ENCODE measurements at regions not wholly inside any gene's neighbourhood (a gene's known extent, or its start where the extent isn't known, plus 50 kb on each side); places are given as distances from the start of the nearest gene placed in this dataset.
A peak's percentile ranks its signal among the peaks of the same experiment; 100 is the strongest.

DNA sequence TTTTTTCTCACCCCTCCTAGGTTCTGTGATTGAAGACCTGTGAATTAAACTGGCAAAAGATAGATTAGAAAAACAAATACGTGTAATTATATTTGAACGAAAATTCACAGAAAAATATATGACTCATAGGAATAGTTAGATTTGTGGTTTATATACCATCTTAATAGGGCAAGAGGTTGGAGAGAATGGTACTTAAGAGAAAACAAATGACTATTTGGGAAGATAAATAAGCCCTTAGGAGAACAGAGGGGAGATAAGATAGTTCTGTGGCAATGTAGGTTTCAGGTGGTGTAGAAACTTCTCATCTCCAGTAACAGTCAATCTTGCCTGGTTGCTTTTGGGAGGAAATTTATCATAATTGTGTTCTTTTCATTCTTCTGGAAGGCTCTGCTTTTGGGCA, 122.0 kb downstream of the PRDM9 start:
- no peak overlapping the region for H3K27ac ChIP-seq
- intact Hi-C loops (cut with DNase I): no loop called here
- TF ChIP-seq, protein P1, sequence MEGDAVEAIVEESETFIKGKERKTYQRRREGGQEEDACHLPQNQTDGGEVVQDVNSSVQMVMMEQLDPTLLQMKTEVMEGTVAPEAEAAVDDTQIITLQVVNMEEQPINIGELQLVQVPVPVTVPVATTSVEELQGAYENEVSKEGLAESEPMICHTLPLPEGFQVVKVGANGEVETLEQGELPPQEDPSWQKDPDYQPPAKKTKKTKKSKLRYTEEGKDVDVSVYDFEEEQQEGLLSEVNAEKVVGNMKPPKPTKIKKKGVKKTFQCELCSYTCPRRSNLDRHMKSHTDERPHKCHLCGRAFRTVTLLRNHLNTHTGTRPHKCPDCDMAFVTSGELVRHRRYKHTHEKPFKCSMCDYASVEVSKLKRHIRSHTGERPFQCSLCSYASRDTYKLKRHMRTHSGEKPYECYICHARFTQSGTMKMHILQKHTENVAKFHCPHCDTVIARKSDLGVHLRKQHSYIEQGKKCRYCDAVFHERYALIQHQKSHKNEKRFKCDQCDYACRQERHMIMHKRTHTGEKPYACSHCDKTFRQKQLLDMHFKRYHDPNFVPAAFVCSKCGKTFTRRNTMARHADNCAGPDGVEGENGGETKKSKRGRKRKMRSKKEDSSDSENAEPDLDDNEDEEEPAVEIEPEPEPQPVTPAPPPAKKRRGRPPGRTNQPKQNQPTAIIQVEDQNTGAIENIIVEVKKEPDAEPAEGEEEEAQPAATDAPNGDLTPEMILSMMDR (IDR thresholded peaks at IDR 0.05): no peak
- no peaks in the 10 kb centered on the region for H3K4me1 ChIP-seq
- no peaks in the 10 kb centered on the region for H3K9me3 ChIP-seq
- ATAC-seq (no peak), DNase-seq (no peak)
- no peaks in the 10 kb centered on the region for H3K36me3 ChIP-seq (ENCODE audit: insufficient read depth in 1 of 2, low read depth in 1 of 2)
- no peaks in the 10 kb centered on the region for H3K27me3 ChIP-seq (ENCODE audit: insufficient read depth in 3 of 3, low read length in 2 of 3)
- H3K4me3 ChIP-seq: no peak overlapping the region
- 65 to 94% (median 91%) methylated on average over 2 of the region's 2 CpGs for WGBS, 3 donors

DNA sequence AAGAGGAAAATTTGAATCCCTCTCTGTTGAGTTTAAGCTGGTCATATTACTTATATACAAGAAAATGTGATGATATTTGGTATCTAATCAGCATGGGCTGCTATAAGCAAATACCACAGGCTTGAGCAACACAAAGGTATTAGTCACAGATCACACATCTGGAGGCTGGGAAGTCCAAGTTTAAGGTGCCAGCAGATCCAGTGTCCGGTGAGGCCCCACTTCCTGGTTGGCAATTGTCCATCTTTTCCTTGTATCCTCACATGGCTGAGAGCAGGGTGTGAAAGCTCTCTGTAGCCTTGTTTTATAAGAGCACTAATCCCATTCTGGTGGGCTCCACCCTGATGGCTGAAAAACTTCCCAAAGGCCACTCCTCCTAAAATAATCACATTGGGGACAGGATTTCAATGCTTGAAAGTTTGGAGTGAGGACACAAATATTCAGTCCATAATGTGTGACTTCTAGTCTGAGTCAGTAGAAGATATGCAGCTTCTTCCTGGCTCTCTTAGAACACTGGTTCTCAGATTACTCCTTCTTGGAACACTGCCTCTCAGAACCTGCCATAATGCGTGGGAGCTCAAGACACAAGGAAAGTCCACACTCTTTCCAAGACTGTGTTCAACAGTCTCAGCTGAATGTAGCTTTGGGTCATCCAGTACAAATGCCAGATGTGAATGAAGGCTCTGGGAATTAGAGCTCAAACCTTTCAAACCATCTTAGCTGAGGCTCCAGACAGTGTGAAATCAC, 124.1 kb downstream of the PRDM9 start:
- H3K27ac ChIP-seq: no peak overlapping the region
- intact Hi-C loops (cut with DNase I): no loop called here
- TF ChIP-seq, protein P1 (IDR thresholded peaks at IDR 0.05): no peak
- no peaks in the 10 kb centered on the region for H3K27me3 ChIP-seq (ENCODE audit: insufficient read depth in 3 of 3, low read length in 2 of 3)
- DNase-seq (no peak), ATAC-seq (peak; percentile 36 to 81 (median 69))
- no peaks in the 10 kb centered on the region for H3K4me1 ChIP-seq
- H3K4me3 ChIP-seq: no peak overlapping the region
- no peaks in the 10 kb centered on the region for H3K9me3 ChIP-seq
- H3K36me3 ChIP-seq (ENCODE audit: insufficient read depth in 1 of 2, low read depth in 1 of 2): no peaks in the 10 kb centered on the region
- WGBS, 3 donors: 22 to 26% (median 23%) methylated on average over 2 of the region's 2 CpGs

DNA sequence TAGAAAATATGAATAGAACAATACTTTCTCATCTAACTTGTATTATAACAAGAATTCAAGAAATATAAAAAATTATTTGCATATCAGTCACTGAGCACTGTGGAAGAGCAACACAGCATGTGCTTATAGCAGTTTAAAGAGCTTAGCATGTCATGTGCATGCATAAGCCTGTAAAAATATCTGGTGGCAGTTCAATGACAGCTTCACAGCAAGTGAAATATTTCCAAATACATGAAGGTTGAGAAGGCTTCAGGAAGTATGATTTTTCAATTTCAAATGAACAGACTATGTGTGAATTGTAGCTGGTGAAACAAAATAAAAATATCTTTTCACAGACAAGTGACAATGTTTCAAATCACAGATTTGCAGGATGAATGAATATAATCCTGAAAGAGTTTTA, 128.5 kb downstream of the PRDM9 start:
- H3K27me3 ChIP-seq (ENCODE audit: insufficient read depth in 3 of 3, low read length in 2 of 3): no peaks in the 10 kb centered on the region
- H3K4me1 ChIP-seq: no peaks in the 10 kb centered on the region
- ATAC-seq (no peak), DNase-seq (no peak)
- no peaks in the 10 kb centered on the region for H3K9me3 ChIP-seq
- H3K36me3 ChIP-seq (ENCODE audit: insufficient read depth in 1 of 2, low read depth in 1 of 2): no peaks in the 10 kb centered on the region
- H3K4me3 ChIP-seq: no peak overlapping the region
- intact Hi-C loops (cut with DNase I): no loop called here
- no peak overlapping the region for H3K27ac ChIP-seq
- TF ChIP-seq, protein P1 (IDR thresholded peaks at IDR 0.05): no peak

DNA sequence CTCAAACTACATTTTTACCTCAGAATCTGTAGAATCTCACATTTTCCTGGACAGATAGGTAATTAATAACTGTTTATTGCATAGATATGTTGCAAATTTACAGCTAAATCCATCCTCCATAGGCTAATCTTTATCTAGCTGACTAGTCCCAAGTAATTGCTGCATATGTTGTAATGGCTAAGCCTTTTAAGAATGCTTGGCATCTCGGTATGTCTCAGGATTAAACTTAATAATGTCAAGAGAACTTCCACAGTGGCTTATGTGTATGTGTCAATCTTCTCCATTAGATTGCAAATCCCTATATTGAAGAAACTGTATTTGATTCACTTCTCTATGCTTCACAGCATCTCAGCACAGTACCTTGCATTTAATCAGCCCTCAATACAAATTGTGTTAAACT, 131.9 kb downstream of the PRDM9 start:
- TF ChIP-seq, protein P1 (IDR thresholded peaks at IDR 0.05): no peak
- 62 to 75% (median 67%) methylated on average over 1 of the region's 1 CpG for WGBS, 3 donors
- intact Hi-C loops (cut with DNase I): no loop called here

DNA sequence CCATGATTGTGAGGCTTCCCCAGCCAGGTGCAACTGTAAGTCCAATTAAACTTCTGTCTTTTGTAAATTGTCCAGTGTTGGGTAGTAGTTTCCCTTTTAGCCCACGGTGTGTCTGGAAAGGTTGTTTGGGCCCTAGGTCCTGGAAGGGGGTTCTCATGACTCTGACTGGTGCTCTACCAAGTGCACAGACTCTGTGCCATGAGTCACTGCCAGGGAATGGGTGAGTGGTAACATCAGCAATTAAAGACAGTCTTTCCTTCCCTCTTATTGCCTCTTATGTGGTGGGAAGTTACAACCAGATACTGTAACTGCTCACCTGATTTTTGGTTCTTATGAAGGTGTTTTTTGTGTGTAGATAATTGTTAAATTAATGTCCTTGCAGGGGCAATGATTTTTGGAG, 141.2 kb downstream of the PRDM9 start:
- Histone ChIP-seq H3K4me1 (no peaks in the 10 kb centered on the region), H3K4me3 (no peak overlapping the region), H3K27ac (no peak overlapping the region), H3K27me3 (ENCODE audit: insufficient read depth in 3 of 3, low read length in 2 of 3) (no peaks in the 10 kb centered on the region), H3K36me3 (ENCODE audit: insufficient read depth in 1 of 2, low read depth in 1 of 2) (no peaks in the 10 kb centered on the region), H3K9me3 (no peaks in the 10 kb centered on the region)
- DNase-seq (no peak), ATAC-seq (no peak)
- TF ChIP-seq, protein P1 (IDR thresholded peaks at IDR 0.05): no peak
- intact Hi-C loops (cut with DNase I): no loop called here
- WGBS, 3 donors: 70 to 83% (median 74%) methylated on average over 1 of the region's 1 CpG

More for the DNA sequence above, 131.9 kb downstream of the PRDM9 start:
- Histone ChIP-seq H3K4me1 (no peaks in the 10 kb centered on the region), H3K36me3 (ENCODE audit: insufficient read depth in 1 of 2, low read depth in 1 of 2) (no peaks in the 10 kb centered on the region), H3K27ac (no peak overlapping the region), H3K4me3 (no peak overlapping the region), H3K27me3 (ENCODE audit: insufficient read depth in 3 of 3, low read length in 2 of 3) (no peaks in the 10 kb centered on the region), H3K9me3 (no peaks in the 10 kb centered on the region)
- DNase-seq (no peak), ATAC-seq (no peak)
